AG08396 (cell line): ENCODE measurements at regions not wholly inside any gene's neighbourhood (a gene's known extent, or its start where the extent isn't known, plus 50 kb on each side); places are given as distances from the start of the nearest gene placed in this dataset.
"Not testable (repeated sequence)": the region's sequence is repeated elsewhere in the genome, so short reads cannot be mapped to it uniquely, and the experiment has no call there.

ENCODE experiments used
- DNase-seq: peaks from one replicate; pipeline ENCODE4 v3.0.0; 2012; ENCODE audit warnings: low spot score, mixed read lengths

DNA sequence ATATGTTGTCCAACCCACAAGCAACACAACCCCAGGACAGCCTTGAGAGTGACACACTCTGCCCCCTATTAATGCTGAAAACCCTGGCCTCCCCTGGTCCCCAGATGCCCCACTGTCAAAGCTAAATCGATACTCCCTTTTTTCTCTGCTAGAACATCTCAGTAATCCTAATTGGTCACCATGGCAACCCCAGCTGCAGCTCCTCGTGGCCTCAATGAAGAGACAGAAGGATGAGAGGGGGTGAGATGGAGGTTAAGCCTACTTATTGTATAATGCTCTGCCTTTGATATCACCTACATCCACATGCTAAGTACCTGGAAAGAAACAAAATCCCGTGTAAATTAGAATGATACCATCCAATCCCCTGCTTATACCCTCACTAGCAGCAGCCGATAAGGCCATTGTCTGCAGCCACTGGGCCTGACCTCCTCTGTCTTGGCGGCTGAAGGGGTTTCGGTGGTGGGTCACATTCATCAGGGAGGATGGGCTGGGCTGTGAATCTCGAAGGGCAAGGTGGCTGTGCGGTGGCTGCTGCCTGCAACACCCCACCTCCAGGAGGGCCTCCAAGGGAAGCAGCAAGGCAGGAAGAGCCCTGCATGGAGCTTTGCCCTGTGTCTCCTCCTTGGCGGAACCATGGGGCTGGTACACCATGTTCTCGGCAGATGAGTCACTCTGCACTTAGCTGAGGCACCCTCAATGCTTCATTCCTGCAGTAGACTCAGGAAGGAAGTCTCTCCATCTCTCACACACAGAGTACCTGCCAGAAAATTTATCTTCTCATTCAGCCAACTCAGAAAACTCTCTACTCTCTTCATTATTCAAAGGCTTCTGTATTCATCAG is 399.5 kb downstream of the BUD13 start:
- no peak for DNase-seq

DNA sequence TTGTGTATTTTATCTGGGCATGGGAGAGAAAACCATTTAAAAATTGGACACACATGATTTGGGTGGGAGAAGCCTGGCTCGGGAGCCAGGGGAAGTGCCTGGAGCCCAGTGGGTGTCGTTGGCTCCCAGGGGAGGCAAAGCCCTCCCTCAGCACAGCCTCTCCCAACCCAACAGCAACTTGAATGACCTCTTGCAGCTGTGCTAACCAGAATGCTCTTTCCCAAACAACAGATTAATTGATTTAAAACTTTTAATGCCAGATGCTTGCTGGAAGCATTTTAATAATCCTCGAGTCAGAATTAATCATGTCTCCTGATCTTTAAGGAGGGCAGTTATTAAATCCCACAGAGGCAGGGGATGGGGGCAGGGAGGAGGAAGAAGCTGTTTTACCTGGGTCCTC is 401.6 kb downstream of the BUD13 start:
- DNase-seq, result no peak

DNA sequence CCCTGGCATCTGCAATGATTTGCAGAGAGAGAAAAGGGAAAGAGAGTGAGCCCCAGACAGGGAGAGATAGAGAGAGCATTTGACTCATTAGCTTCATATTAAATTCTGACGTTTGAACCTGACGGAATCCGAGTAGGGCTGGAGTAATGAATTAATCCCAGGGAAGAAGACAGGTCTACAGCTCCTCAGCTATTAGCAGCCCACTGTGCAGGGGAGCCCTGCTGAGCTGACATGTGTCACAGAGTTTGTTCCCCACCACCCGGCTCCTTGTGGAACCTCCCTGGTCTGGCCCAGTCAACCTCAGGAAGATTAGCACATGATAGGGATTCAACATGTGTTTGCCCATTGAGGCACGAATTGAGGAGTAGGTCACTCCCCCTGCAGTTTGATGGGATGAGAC is 404.0 kb downstream of the BUD13 start:
- DNase-seq, result no peak

DNA sequence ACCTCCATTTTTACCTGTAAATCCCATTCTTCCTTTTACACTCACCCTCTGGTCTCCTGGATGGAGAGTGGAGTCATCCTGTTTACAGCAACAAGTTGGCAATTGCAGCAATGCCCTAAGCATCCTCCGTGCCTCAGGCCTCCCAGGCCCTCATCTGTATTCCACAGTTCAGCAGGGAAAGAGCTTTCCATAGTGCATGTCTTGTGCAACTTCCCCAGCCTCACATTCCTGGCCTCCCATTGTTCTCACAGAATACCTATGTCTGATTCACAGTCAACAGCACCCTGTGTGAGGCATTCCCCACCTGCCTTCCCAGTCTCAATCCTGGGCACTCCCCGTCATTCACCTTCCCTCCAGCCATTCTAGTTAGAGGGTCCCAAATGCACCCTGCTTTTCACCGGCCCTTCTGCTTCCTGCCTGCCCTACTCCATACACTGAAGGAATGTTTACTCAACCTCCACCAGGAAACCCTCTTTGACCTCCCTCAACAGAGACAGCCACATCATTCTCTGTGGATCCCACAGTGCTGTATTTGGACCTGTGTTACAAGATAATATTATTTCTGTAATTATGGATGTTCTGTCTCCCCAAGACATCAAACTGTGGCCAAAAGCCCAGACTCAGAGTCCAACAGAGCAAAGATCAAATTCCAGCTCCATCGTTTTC is 405.7 kb downstream of the BUD13 start:
- DNase-seq, result no peak

DNA sequence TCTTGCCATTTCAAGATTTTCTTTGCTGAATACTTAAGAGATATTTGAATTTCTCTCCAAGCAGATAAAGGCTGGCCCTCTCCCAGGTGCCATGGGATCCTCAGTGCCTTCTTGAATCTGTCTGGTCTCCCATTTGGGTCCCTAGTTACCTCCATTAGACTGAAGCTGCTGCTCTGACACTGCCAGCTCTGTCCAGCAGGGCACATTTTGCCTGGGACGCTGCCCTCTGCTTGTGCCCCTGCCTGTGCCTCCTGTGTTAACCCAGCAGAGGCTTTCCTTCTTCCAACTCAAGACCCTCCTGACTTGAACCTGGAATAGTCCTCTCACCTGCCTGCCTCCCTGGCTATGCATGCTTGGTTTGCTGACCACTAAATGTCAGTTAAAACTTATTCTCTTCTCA is 406.3 kb downstream of the BUD13 start:
- DNase-seq, result no peak

DNA sequence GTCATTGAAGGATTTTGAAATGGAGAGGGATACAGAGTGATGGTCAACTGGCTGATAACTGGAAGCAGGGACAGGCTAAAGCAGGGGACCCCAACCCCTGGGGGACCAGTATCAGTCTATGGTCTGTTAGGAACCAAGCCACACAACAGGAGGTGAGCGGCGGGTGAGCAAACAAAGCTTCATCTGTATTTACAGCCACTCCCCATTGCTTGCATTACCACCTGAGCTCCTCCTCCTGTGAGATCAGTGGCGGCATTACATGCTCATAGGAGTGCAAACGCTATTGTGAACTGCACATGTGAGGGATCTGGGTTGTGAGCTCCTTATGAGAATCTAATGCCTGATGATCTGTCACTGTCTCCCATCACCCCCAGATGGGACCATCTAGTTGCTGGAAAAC is 407.9 kb downstream of the BUD13 start:
- not testable (repeated sequence) for DNase-seq

DNA sequence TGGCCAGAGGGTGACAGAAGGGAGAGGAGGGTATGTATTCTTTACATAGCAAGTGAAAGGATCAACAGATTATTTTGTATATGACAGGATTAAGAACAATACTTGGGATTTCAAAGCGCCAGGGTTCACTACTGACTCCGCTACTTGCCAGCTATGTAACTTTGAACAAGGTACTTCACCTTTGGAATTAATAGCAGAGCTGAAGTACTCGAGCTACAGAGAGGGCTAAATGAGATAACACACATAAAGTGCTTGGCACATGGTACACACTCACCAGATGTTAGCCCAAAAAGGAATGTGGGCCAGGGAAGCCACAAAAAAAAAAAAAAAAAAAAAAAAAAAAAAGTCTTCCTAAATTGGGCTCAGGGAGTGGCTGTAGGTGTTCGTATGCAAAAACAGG is 408.4 kb downstream of the BUD13 start:
- no peak for DNase-seq

DNA sequence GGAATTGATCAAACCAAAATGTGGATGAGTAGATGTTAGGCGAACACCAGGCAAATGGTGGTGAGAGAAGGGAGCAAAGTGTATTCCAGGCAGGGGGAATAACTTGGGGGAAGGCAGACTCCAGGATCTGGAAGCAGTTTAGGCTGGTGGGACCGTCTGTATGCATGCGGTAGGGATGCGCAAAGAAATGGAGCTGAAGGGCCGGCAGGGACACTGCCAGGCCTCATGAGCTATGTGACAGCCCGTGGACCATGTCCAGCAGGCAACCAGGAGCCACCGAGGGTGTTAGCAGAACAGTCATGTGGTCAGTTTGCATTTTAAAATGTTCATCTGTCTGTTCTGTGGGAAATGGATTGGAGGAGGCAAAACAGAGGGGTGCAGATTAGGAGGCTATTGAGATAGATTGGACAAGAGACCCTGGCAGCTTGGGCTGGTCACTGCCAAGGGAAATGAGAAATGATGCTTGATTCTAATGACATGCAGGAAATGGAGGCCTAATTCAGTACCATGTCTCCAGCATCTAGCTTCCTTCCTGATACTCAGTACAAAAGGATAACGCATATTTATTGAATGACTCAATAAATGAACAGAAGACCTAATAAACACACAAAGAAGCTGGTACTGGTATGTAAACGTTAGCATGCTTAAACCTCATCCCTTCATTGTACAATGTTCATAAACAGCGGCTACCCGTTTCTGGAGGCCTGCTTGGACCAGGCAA is 412.4 kb downstream of the BUD13 start:
- no peak for DNase-seq

DNA sequence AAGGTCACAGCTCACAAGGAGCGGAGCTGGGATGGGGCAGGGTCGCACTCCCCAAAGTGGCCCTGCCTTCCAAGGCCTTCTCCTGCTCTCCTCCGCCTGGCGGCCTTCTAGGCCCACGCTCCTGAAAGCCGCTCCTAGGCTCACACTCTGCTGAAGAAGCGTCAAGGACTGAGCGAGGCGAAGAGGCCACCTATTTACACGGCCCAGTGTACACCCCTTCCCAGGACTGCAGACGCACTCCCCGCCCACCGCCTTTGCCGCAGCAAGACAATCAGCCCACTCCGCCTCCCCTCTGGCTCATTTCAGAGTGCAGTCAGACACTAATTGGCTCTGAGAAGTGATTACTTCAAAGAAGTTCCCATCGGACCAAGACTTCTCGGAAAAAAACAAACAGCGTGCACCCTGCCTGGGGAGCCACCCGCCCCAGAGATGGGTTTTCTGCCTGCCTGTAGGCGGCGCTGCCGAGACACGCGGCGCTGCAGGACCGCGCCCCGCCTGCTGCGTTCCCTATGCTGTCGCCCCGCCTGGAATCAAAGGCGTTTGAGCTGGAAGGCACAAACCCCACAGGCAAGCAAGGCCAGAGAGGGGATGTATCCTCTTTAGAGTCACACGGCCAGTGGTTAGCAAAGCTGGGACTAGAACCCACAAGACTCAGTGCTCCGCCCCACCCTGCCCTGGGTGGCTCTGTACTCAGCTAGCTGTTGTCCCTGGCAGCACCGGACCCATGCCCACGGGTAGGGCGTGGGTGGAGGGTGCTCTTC is 414.8 kb downstream of the BUD13 start:
- no peak for DNase-seq

DNA sequence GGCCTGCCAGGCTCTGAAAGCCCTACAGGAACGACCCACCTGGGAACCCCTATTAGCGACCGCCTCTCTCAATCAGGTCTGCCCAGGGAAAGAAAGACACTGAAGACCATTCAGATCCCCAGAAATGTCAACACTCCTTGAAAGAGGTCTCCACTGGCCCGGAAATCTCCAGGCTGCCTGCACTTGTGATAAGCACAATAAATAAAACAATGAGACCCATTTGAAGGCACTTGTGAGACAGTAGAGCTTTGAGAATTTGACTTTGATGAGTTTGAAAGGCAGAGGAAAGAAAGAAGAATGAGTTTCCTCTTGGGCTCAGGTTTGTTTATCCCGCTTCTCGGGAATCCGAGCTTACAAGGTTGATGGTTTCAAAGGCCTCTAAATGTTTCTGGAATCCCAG is 416.3 kb downstream of the BUD13 start:
- DNase-seq, result no peak

DNA sequence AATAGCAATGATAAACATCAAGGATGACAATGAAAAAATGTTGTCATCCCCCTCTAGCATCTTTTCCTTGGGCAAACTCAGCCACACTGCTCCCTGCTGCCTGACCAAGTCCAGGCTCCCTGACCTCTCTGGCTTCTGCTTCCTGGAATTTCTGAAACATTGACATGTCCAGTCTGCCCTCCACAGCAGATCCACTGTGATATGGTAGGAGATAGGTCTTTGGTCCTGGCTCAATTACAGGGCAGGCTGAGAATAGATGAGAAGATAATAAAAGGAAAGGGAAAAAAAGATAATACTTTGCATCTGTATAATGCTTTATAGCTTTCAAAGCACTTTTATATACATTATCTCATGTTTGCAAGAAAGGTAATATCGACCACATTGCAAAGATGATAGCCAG is 417.7 kb downstream of the BUD13 start:
- no peak for DNase-seq

DNA sequence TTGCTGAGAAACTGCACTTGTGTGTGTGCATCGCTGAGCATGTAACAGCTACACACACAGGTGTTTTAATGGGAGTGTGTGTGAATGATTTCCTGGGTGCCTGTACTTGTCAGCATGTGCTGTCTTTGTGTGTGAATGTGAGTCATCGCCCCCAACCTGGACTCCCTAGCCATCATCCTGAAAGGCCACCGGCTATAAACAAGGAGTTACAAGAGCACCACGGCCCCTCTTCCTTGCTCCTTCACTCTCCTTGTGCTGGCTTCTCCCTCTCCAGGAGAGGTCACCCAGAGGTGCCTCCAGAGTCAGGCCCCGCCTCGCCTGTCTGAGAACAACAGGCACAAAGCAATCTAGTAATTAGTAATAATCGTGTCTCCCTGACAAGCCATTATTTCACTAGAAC is 419.2 kb downstream of the BUD13 start:
- DNase-seq, result no peak

DNA sequence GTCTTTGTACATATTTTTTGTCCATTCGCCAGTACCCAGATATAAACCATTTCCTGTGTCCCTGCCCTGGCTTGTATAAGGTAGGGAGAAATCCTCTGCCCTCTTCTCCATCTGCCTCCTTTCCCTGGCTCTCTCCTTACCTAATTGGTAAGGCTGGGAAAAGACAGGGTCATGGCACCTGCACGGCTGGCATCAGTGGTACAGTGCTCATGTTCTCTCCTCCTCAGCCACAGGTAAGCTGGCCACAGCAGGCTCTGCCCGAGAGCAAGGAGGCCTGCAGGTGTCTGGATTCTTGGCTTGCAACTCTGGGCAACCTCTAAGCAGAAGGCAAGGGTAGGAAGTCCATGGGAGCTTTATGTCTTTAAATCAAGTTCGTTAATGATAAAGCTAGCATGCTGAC is 419.9 kb downstream of the BUD13 start:
- DNase-seq, result no peak

DNA sequence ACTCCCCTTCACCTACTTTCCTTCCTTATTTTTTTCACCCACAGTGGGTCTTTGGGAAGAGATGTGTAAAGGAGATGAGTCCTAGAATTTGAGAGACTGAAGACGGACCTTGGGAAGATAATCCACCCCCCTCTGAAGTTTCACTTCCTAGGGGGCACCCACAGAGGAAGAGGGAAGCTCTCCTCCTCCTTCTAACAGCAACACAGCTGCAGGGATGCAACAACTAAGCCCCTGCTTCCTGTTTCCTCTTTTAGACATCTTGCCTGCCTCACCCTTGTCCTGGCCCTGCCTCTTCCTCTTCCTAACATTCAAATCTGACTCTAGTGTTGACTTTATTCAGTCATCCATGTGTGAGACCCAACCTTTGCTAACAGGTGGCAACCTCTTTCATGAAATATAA is 424.6 kb downstream of the BUD13 start:
- no peak for DNase-seq

DNA sequence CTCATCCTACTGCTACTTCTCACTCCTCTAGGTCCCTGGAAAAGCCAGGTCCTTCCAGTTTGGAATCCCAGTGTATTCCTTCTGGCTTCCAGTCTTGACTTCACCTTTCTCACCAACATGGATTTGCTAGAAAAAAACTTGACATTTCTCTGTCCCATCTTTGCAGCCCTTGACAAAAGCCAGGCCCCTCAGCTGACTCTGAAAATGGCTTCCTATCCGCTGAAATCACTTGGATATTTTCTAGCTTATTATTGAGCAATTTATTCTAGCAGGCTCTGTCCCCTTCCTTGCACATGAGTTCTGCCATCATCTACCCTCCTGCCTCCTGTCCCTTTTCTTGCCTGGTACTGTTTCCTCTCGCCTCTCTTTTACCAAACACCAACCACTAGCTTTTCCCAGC is 427.2 kb downstream of the BUD13 start:
- no peak for DNase-seq

DNA sequence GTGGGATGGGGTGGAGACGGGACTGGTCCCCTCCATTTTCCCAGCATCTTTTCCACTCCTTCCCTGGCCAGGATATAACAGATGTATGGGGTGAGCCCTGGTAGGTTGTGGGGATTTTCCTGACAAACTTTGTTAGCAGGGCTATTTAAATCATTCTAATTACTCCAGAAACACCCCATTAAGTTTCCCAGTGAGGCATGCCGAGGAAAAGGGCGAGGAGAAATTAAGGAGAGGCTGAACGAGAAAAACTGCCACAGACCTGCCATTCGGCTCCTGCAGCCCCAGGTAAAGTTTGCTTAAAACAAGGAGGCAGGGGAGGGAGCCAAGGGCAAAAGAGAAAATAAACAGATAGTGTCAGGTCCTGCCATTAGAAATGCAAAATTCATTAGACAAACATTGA is 428.2 kb downstream of the BUD13 start:
- no peak for DNase-seq

DNA sequence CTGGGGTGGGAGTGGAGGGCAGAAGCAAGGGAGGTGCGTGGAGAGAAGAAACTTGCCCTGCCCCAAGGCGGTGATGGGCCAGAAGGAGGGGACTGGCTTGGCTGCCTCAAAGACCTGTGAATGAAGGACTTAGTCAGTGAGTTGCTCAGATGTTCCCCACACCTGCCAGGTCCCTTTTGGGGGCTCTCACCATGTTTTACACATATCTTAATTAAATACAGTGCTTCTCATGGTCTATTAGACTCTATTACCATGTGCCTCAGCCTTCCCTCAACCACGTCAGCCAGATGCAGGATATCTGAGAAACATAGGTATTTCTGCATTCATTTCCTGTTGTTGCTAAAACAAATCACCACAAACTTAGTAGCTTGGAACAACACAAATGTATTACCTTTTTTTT is 429.5 kb downstream of the BUD13 start:
- DNase-seq, result no peak

DNA sequence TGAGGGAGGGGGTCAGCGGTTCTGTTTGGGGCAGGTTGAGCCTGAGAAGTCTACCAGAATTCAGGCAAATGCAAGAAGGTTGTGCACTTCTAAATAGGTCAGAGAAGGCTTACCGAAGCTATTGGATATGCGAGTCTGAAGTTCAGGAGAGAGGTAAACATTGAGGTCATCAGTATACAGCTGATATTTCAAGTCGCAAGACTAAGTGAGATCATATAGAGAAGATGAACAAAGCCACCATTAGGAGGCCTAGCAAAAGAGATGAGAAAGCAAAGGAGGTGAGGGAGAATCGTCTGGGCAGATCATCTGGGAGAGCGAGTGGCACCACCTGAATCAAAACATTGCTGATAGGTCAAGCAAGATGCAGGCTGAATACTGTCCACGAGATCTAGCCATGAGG is 430.6 kb downstream of the BUD13 start:
- no peak for DNase-seq

DNA sequence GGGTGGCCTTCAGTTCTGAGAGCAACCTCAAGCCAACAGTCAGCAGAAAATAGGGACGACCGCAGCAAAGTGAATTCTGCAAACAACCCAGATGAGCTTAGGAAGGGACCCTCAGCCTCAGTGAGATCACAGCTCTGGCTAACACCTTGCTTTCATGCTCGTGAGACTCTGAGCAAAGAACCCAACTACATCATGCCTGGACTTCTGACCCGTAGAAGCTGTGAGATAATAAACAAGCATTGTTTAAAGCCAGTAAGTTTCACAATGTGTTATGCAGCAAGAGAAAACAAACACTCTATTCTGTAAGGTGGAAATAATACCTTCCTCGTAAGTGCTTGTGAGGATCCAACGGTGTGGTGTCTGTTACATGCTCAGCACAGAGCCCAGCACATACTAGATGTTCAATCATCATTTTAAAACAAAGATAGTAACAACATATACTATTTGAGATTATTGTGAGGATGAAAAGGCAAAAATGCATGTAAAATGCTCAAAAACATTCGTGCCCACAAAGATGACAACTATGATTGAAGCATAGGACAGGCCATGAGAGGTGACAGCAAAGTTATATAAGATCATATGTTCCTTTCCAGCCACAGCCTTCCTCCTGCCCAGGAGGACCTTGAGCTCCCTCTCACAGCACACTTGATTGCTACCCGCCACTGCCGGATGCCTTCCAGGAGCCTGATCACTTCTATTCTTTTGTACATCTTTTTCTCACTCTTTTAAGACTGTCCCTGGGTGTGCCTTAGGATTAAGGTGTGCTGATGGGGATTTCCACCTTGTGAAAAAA is 433.3 kb downstream of the BUD13 start:
- DNase-seq, result no peak

DNA sequence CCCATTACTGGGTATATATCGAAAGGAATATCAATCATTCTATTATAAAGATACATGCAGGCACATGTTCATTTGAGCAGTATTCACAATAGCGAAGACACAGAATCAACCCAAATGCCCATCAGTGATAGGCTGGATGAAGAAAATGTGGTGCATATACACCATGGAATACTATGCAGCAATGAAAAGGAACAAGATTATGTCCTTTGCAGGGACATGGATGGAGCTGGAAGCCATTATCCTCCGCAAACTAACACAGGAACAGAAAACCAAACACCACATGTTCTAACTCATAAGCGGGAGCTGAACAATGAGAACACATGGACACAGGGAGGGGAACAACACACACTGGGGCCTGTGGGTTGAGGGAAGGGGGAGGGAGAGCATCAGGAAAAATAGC is 434.3 kb downstream of the BUD13 start:
- DNase-seq, result not testable (repeated sequence)

DNA sequence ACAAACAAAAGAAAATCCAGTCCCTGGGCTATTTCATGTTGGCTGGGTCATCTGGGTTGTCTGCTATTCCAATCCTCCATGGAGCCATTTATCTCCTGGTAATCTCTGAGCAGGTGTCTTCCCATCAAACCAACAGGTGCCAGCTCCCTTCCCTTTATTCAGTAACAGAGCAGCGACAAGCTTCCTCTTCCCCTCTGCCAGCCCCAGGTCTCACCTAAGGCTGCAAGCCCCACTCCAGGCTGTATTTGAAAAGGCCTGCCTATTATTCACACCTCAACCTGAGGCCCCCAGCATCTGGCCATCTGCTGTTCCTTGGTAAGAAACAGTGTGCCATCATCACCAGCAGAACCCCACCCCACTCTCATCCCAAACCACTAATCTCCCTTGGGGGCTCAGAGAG is 436.2 kb downstream of the BUD13 start:
- no peak for DNase-seq

DNA sequence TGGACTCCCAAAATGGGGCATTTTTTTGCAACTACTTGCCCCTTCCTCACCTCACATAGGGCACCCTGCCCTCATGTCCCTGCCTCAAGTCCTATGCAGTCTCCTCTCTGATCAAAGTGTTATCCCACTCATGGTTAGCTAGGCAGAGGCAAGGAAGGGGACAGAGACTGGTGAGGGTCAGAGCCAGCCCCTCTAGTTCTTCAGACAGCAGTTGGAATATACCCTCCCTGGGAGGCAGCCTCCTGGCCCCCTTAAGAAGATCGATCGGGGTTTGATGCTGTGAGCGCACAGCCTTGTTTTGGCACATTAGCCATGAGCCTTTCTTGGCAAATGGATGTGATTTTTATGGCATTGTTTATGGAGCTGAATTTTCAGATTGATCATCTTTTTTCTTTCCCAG is 436.9 kb downstream of the BUD13 start:
- no peak for DNase-seq
